HG02678 (cell line): ENCODE measurements at regions not wholly inside any gene's neighbourhood (a gene's known extent, or its start where the extent isn't known, plus 50 kb on each side); places are given as distances from the start of the nearest gene placed in this dataset.
"Not testable (repeated sequence)": the region's sequence is repeated elsewhere in the genome, so short reads cannot be mapped to it uniquely, and the experiment has no call there.

ENCODE experiments used
- ATAC-seq: cut with Tn5 transposase; IDR thresholded peaks from one replicate; pipeline ENCODE4 v1.9.1; 2021; ENCODE audit warnings: mild to moderate bottlenecking, moderate library complexity; ENCODE audit not compliant: unreplicated experiment

GRCh38 chr2:44051593-44052347 lies 56.0 kb upstream of the LRPPRC start:
- no peak for ATAC-seq

GRCh38 chr2:44052584-44052983 lies 56.8 kb upstream of the LRPPRC start:
- no peak for ATAC-seq

- ATAC-seq: no peak
Observed at GRCh38 chr2:44053052-44053451, 57.3 kb upstream of the LRPPRC start.

- ATAC-seq: no peak
Observed at GRCh38 chr2:44053456-44053855, 57.7 kb upstream of the LRPPRC start.

- no peak for ATAC-seq
Observed at GRCh38 chr2:44055229-44055628, 59.4 kb upstream of the LRPPRC start.

GRCh38 chr2:44055664-44056063 lies 59.9 kb upstream of the LRPPRC start:
- ATAC-seq: no peak

- ATAC-seq: no peak
Observed at GRCh38 chr2:44056947-44057346, 61.2 kb upstream of the LRPPRC start.

- not testable (repeated sequence) for ATAC-seq
Observed at GRCh38 chr2:44060286-44060685, 64.5 kb upstream of the LRPPRC start.

GRCh38 chr2:44060990-44061389 lies 65.2 kb upstream of the LRPPRC start:
- no peak for ATAC-seq

- no peak for ATAC-seq
Observed at GRCh38 chr2:44061469-44061868, 65.7 kb upstream of the LRPPRC start.

GRCh38 chr2:44061876-44062275 lies 66.1 kb upstream of the LRPPRC start:
- no peak for ATAC-seq

GRCh38 chr2:44063033-44063432 lies 67.2 kb upstream of the LRPPRC start:
- ATAC-seq: no peak

- not testable (repeated sequence) for ATAC-seq
Observed at GRCh38 chr2:44064281-44064680, 68.5 kb upstream of the LRPPRC start.

GRCh38 chr2:44067012-44067790 lies 71.4 kb upstream of the LRPPRC start:
- not testable (repeated sequence) for ATAC-seq

- ATAC-seq: not testable (repeated sequence)
Observed at GRCh38 chr2:44067791-44068181, 72.0 kb upstream of the LRPPRC start.

GRCh38 chr2:44071454-44072046 lies 75.8 kb upstream of the LRPPRC start:
- ATAC-seq: no peak

GRCh38 chr2:44073667-44074066 lies 77.9 kb upstream of the LRPPRC start:
- not testable (repeated sequence) for ATAC-seq

- not testable (repeated sequence) for ATAC-seq
Observed at GRCh38 chr2:44074795-44075194, 79.0 kb upstream of the LRPPRC start.

- no peak for ATAC-seq
Observed at GRCh38 chr2:44075541-44075940, 79.8 kb upstream of the LRPPRC start.

- no peak for ATAC-seq
Observed at GRCh38 chr2:44077942-44078511, 82.2 kb upstream of the LRPPRC start.

GRCh38 chr2:44079686-44080085 lies 83.9 kb upstream of the LRPPRC start:
- no peak for ATAC-seq
